HG03095 (cell line): ENCODE measurements at regions not wholly inside any gene's neighbourhood (a gene's known extent, or its start where the extent isn't known, plus 50 kb on each side); places are given as distances from the start of the nearest gene placed in this dataset.
"Not testable (repeated sequence)": the region's sequence is repeated elsewhere in the genome, so short reads cannot be mapped to it uniquely, and the experiment has no call there.

Source experiments
- ATAC-seq: cut with Tn5 transposase; IDR thresholded peaks from one replicate; pipeline ENCODE4 v1.9.1; 2021; ENCODE audit warnings: moderate library complexity; ENCODE audit not compliant: unreplicated experiment

- ATAC-seq: no peak
These were observed 289.7 kb upstream of the DNAJC19 start for GRCh38 chr3:181279239-181279565.

GRCh38 chr3:181278468-181279238 is 289.1 kb upstream of the DNAJC19 start:
- ATAC-seq: no peak

GRCh38 chr3:181276358-181276896 is 286.9 kb upstream of the DNAJC19 start:
- no peak for ATAC-seq

- no peak for ATAC-seq
These were observed 284.5 kb upstream of the DNAJC19 start for GRCh38 chr3:181274025-181274424.

- no peak for ATAC-seq
These were observed 277.8 kb upstream of the DNAJC19 start for GRCh38 chr3:181267312-181267711.

GRCh38 chr3:181265750-181266333 is 276.3 kb upstream of the DNAJC19 start:
- peak; percentile 80 for ATAC-seq

- ATAC-seq: no peak
These were observed 274.9 kb upstream of the DNAJC19 start for GRCh38 chr3:181264486-181264885.

GRCh38 chr3:181253796-181254195 is 264.3 kb upstream of the DNAJC19 start:
- ATAC-seq: no peak

GRCh38 chr3:181252631-181253030 is 263.1 kb upstream of the DNAJC19 start:
- no peak for ATAC-seq

GRCh38 chr3:181250714-181251113 is 261.2 kb upstream of the DNAJC19 start:
- no peak for ATAC-seq

- no peak for ATAC-seq
These were observed 249.9 kb upstream of the DNAJC19 start for GRCh38 chr3:181239441-181239840.

- ATAC-seq: no peak
These were observed 240.7 kb upstream of the DNAJC19 start for GRCh38 chr3:181230258-181230657.

GRCh38 chr3:181213347-181213746 is 223.8 kb upstream of the DNAJC19 start:
- ATAC-seq: no peak

GRCh38 chr3:181212271-181212670 is 222.7 kb upstream of the DNAJC19 start:
- no peak for ATAC-seq

- ATAC-seq: no peak
These were observed 220.7 kb upstream of the DNAJC19 start for GRCh38 chr3:181210275-181210674.

GRCh38 chr3:181189556-181189955 is 200.0 kb upstream of the DNAJC19 start:
- ATAC-seq: no peak

- no peak for ATAC-seq
These were observed 194.2 kb upstream of the DNAJC19 start for GRCh38 chr3:181183764-181184163.

GRCh38 chr3:181183057-181183456 is 193.5 kb upstream of the DNAJC19 start:
- not testable (repeated sequence) for ATAC-seq

- no peak for ATAC-seq
These were observed 189.5 kb upstream of the DNAJC19 start for GRCh38 chr3:181178991-181179390.

GRCh38 chr3:181176601-181177000 is 187.1 kb upstream of the DNAJC19 start:
- no peak for ATAC-seq

- no peak for ATAC-seq
These were observed 185.2 kb upstream of the DNAJC19 start for GRCh38 chr3:181174676-181175233.

GRCh38 chr3:181174022-181174421 is 184.5 kb upstream of the DNAJC19 start:
- no peak for ATAC-seq
